ENCODE measurements at regions not wholly inside any gene's neighbourhood (a gene's known extent, or its start where the extent isn't known, plus 50 kb on each side); places are given as distances from the start of the nearest gene placed in this dataset.
A peak's percentile ranks its signal among the peaks of the same experiment; 100 is the strongest.
"Not testable (repeated sequence)": the region's sequence is repeated elsewhere in the genome, so short reads cannot be mapped to it uniquely, and the experiment has no call there.

GRCh38 chr12:13442457-13442856 is 245.9 kb downstream of the EMP1 start:
- DNase-seq (ENCODE audit: low spot score): no peak

- DNase-seq (ENCODE audit: low spot score): no peak
These were observed 244.3 kb downstream of the EMP1 start for GRCh38 chr12:13440844-13441243.

GRCh38 chr12:13437541-13437940 is 241.0 kb downstream of the EMP1 start:
- no peak for DNase-seq (ENCODE audit: low spot score)

GRCh38 chr12:13436696-13437391 is 240.3 kb downstream of the EMP1 start:
- DNase-seq (ENCODE audit: low spot score): no peak

GRCh38 chr12:13436182-13436581 is 239.7 kb downstream of the EMP1 start:
- DNase-seq (ENCODE audit: low spot score): no peak

- no peak for DNase-seq (ENCODE audit: low spot score)
These were observed 238.9 kb downstream of the EMP1 start for GRCh38 chr12:13435235-13435933.

- no peak for DNase-seq (ENCODE audit: low spot score)
These were observed 237.2 kb downstream of the EMP1 start for GRCh38 chr12:13433768-13434167.

- DNase-seq (ENCODE audit: low spot score): no peak
These were observed 234.5 kb downstream of the EMP1 start for GRCh38 chr12:13431041-13431440.

GRCh38 chr12:13428538-13429265 is 232.2 kb downstream of the EMP1 start:
- no peak for DNase-seq (ENCODE audit: low spot score)

- no peak for DNase-seq (ENCODE audit: low spot score)
These were observed 229.2 kb downstream of the EMP1 start for GRCh38 chr12:13425766-13426165.

GRCh38 chr12:13422291-13422690 is 225.8 kb downstream of the EMP1 start:
- DNase-seq (ENCODE audit: low spot score): no peak

GRCh38 chr12:13417516-13417915 is 221.0 kb downstream of the EMP1 start:
- no peak for DNase-seq (ENCODE audit: low spot score)

- no peak for DNase-seq (ENCODE audit: low spot score)
These were observed 214.8 kb downstream of the EMP1 start for GRCh38 chr12:13411287-13411686.

- no peak for DNase-seq (ENCODE audit: low spot score)
These were observed 209.6 kb downstream of the EMP1 start for GRCh38 chr12:13405961-13406703.

- no peak for DNase-seq (ENCODE audit: low spot score)
These were observed 208.3 kb downstream of the EMP1 start for GRCh38 chr12:13404631-13405473.

GRCh38 chr12:13404111-13404628 is 207.6 kb downstream of the EMP1 start:
- DNase-seq (ENCODE audit: low spot score): no peak

GRCh38 chr12:13391375-13391774 is 194.8 kb downstream of the EMP1 start:
- not testable (repeated sequence) for DNase-seq (ENCODE audit: low spot score)

- no peak for DNase-seq (ENCODE audit: low spot score)
These were observed 194.4 kb downstream of the EMP1 start for GRCh38 chr12:13390918-13391317.

- DNase-seq (ENCODE audit: low spot score): peak; percentile 94
These were observed 193.9 kb downstream of the EMP1 start for GRCh38 chr12:13390381-13390861.

GRCh38 chr12:13387101-13387500 is 190.6 kb downstream of the EMP1 start:
- no peak for DNase-seq (ENCODE audit: low spot score)
